ENCODE measurements at regions not wholly inside any gene's neighbourhood (a gene's known extent, or its start where the extent isn't known, plus 50 kb on each side); places are given as distances from the start of the nearest gene placed in this dataset.

GRCh38 chr14:58712357-58712756 is 74.6 kb downstream of the DACT1 start:
- TF ChIP-seq POLR2A (IDR thresholded peaks at IDR 0.05) (no peak), CTCF (IDR thresholded peaks at IDR 0.05) (no peak)
